ENCODE measurements at regions not wholly inside any gene's neighbourhood (a gene's known extent, or its start where the extent isn't known, plus 50 kb on each side); places are given as distances from the start of the nearest gene placed in this dataset.

- Histone ChIP-seq H3K4me1 (ENCODE audit: control insufficient read depth in 1 of 2, insufficient read depth in 1 of 2, low read depth in 1 of 2, low read length in 1 of 2) (no peaks in the 10 kb centered on the region), H3K27ac (no peak overlapping the region), H3K36me3 (no peaks in the 10 kb centered on the region), H3K4me3 (ENCODE audit: low read depth in 1 of 2, low read length in 1 of 2) (no peak overlapping the region), H3K9me3 (no peaks in the 10 kb centered on the region), H3K27me3 (no peaks in the 10 kb centered on the region)
- TF ChIP-seq, protein P1, sequence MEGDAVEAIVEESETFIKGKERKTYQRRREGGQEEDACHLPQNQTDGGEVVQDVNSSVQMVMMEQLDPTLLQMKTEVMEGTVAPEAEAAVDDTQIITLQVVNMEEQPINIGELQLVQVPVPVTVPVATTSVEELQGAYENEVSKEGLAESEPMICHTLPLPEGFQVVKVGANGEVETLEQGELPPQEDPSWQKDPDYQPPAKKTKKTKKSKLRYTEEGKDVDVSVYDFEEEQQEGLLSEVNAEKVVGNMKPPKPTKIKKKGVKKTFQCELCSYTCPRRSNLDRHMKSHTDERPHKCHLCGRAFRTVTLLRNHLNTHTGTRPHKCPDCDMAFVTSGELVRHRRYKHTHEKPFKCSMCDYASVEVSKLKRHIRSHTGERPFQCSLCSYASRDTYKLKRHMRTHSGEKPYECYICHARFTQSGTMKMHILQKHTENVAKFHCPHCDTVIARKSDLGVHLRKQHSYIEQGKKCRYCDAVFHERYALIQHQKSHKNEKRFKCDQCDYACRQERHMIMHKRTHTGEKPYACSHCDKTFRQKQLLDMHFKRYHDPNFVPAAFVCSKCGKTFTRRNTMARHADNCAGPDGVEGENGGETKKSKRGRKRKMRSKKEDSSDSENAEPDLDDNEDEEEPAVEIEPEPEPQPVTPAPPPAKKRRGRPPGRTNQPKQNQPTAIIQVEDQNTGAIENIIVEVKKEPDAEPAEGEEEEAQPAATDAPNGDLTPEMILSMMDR (IDR thresholded peaks at IDR 0.05): no peak
Measured at GRCh38 chr11:13120691-13121090, 111.6 kb downstream of the RASSF10 start.

DNA sequence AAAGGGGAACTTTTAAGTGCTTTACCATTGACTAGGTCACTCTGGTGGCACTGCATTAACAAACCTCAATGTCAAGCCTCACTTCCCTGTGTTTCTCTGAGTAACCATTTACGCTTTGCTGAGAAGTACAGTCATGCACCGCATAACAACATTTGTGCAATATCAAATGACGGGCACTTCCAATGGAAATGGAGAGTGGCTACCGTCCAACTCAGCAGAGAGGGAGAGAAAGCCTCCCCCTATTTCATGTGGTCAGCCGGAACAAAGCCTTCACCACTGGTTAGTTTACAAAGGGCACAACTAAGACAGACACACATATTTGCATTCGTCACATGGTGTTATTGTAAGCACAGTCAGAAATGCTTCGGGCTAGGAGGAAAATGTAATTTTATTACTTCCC lies 117.3 kb downstream of the RASSF10 start:
- Histone ChIP-seq H3K9me3 (no peaks in the 10 kb centered on the region), H3K4me3 (ENCODE audit: low read depth in 1 of 2, low read length in 1 of 2) (no peak overlapping the region), H3K27me3 (no peaks in the 10 kb centered on the region), H3K4me1 (ENCODE audit: control insufficient read depth in 1 of 2, insufficient read depth in 1 of 2, low read depth in 1 of 2, low read length in 1 of 2) (no peaks in the 10 kb centered on the region), H3K27ac (no peak overlapping the region), H3K36me3 (no peaks in the 10 kb centered on the region)
- TF ChIP-seq, protein P1 (IDR thresholded peaks at IDR 0.05): no peak

GRCh38 chr11:13127161-13127560 lies 118.0 kb downstream of the RASSF10 start:
- H3K4me3 ChIP-seq (ENCODE audit: low read depth in 1 of 2, low read length in 1 of 2): no peak overlapping the region
- H3K9me3 ChIP-seq: no peaks in the 10 kb centered on the region
- no peaks in the 10 kb centered on the region for H3K27me3 ChIP-seq
- no peak overlapping the region for H3K27ac ChIP-seq
- no peaks in the 10 kb centered on the region for H3K4me1 ChIP-seq (ENCODE audit: control insufficient read depth in 1 of 2, insufficient read depth in 1 of 2, low read depth in 1 of 2, low read length in 1 of 2)
- TF ChIP-seq, protein P1 (IDR thresholded peaks at IDR 0.05): no peak
- H3K36me3 ChIP-seq: no peaks in the 10 kb centered on the region

- H3K4me1 ChIP-seq (ENCODE audit: control insufficient read depth in 1 of 2, insufficient read depth in 1 of 2, low read depth in 1 of 2, low read length in 1 of 2): no peaks in the 10 kb centered on the region
- H3K4me3 ChIP-seq (ENCODE audit: low read depth in 1 of 2, low read length in 1 of 2): no peak overlapping the region
- no peak overlapping the region for H3K27ac ChIP-seq
- H3K9me3 ChIP-seq: no peaks in the 10 kb centered on the region
- no peaks in the 10 kb centered on the region for H3K36me3 ChIP-seq
- no peaks in the 10 kb centered on the region for H3K27me3 ChIP-seq
- TF ChIP-seq, protein P1 (IDR thresholded peaks at IDR 0.05): no peak
Measured at GRCh38 chr11:13128354-13128753, 119.2 kb downstream of the RASSF10 start.

- Histone ChIP-seq H3K9me3 (no peaks in the 10 kb centered on the region), H3K27me3 (no peaks in the 10 kb centered on the region), H3K27ac (no peak overlapping the region), H3K36me3 (no peaks in the 10 kb centered on the region), H3K4me1 (ENCODE audit: control insufficient read depth in 1 of 2, insufficient read depth in 1 of 2, low read depth in 1 of 2, low read length in 1 of 2) (no peaks in the 10 kb centered on the region), H3K4me3 (ENCODE audit: low read depth in 1 of 2, low read length in 1 of 2) (no peak overlapping the region)
- TF ChIP-seq, protein P1 (IDR thresholded peaks at IDR 0.05): no peak
Measured at GRCh38 chr11:13134066-13134465, 125.0 kb downstream of the RASSF10 start.

DNA sequence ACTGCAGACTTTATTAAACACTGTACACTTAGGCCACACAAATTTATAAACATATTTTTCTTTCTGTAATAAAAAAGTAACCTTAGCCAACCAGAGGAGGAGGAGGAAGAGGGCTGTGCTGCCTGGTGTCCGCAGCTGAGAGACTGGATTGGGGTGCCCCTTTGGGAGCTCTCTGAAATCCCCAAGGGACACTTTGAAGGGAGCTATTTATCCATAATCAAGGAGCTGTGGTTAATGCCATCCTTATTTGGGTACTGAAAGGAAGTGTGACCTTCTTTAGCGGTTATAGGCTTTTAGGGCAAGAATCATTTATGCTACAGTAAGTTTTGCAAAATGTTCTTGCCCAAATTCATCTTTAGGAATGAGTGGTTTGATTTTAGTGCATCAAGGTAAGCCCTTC lies 125.8 kb downstream of the RASSF10 start:
- TF ChIP-seq, protein P1 (IDR thresholded peaks at IDR 0.05): no peak
- Histone ChIP-seq H3K4me1 (ENCODE audit: control insufficient read depth in 1 of 2, insufficient read depth in 1 of 2, low read depth in 1 of 2, low read length in 1 of 2) (no peaks in the 10 kb centered on the region), H3K4me3 (ENCODE audit: low read depth in 1 of 2, low read length in 1 of 2) (no peak overlapping the region), H3K27me3 (no peaks in the 10 kb centered on the region), H3K9me3 (no peaks in the 10 kb centered on the region), H3K27ac (no peak overlapping the region), H3K36me3 (no peaks in the 10 kb centered on the region)

Measured in neutrophil (primary cell).